IPS DF 6.9 (cell line): ENCODE measurements at regions not wholly inside any gene's neighbourhood (a gene's known extent, or its start where the extent isn't known, plus 50 kb on each side); places are given as distances from the start of the nearest gene placed in this dataset.
"Not testable (repeated sequence)": the region's sequence is repeated elsewhere in the genome, so short reads cannot be mapped to it uniquely, and the experiment has no call there.

Source experiments
- DNase-seq: peaks from one replicate; pipeline ENCODE4 v3.0.0-alpha.2; 2013; ENCODE audit warnings: low read depth, low spot score
- H3K27ac ChIP-seq: one replicate; pipeline ENCODE4 v1.5.1; 2013; ENCODE audit warnings: low read length, control low read depth
- H3K27me3 ChIP-seq: 2 replicates; pipeline ENCODE4 v1.6.1; 2013; ENCODE audit warnings: mild to moderate bottlenecking, low read length; ENCODE audit not compliant: control insufficient read depth, insufficient read depth
- H3K36me3 ChIP-seq: 2 replicates; pipeline ENCODE4 v1.6.1; 2013; ENCODE audit warnings: low read length; ENCODE audit not compliant: control insufficient read depth, insufficient read depth
- H3K4me1 ChIP-seq: 2 replicates; pipeline ENCODE4 v1.6.1; 2013; ENCODE audit warnings: low read length; ENCODE audit not compliant: control insufficient read depth, insufficient read depth
- H3K4me3 ChIP-seq: 2 replicates; pipeline ENCODE4 v1.5.1; 2013; ENCODE audit warnings: mild to moderate bottlenecking, low read length
- H3K9me3 ChIP-seq: 2 replicates; pipeline ENCODE4 v1.6.1; 2013; ENCODE audit warnings: low read length, inconsistent platforms; ENCODE audit not compliant: control insufficient read depth, insufficient read depth
- WGBS: extraction: QIAGEN DNeasy Blood & Tissue Kit; methylation state at CpG from one replicate; pipeline ENCODE4 v1.1.7; 2013; ENCODE audit warnings: mixed read lengths, missing lambda C conversion rate; ENCODE audit not compliant: insufficient read length, insufficient coverage; 5-methylcytosine and 5-hydroxymethylcytosine counted together

- DNase-seq, result no peak
- Histone ChIP-seq H3K36me3 (no peaks in the 10 kb centered on the region), H3K4me1 (no peaks in the 10 kb centered on the region), H3K9me3 (no peaks in the 10 kb centered on the region), H3K4me3 (no peak overlapping the region), H3K27me3 (no peaks in the 10 kb centered on the region), H3K27ac (no peak overlapping the region)
- no CpG with 5 or more reads among the region's 6 CpGs for WGBS
These were observed 162.1 kb upstream of the NOL4 start for GRCh38 chr18:34386803-34387202.

- Histone ChIP-seq H3K9me3 (no peaks in the 10 kb centered on the region), H3K36me3 (no peaks in the 10 kb centered on the region), H3K27me3 (no peaks in the 10 kb centered on the region), H3K27ac (no peak overlapping the region), H3K4me3 (no peak overlapping the region), H3K4me1 (no peaks in the 10 kb centered on the region)
- no CpG with 5 or more reads among the region's 2 CpGs for WGBS
- DNase-seq, result no peak
These were observed 172.7 kb upstream of the NOL4 start for GRCh38 chr18:34397286-34397896.

- no peaks in the 10 kb centered on the region for H3K9me3 ChIP-seq
- no peak overlapping the region for H3K27ac ChIP-seq
- WGBS, result no CpG with 5 or more reads among the region's 3 CpGs
- H3K27me3 ChIP-seq, result no peaks in the 10 kb centered on the region
- H3K4me1 ChIP-seq, result no peaks in the 10 kb centered on the region
- no peaks in the 10 kb centered on the region for H3K36me3 ChIP-seq
- H3K4me3 ChIP-seq, result no peak overlapping the region
- DNase-seq, result no peak
These were observed 175.2 kb upstream of the NOL4 start for GRCh38 chr18:34399892-34400291.

GRCh38 chr18:34400834-34401233 is 176.1 kb upstream of the NOL4 start:
- WGBS, result no CpG with 5 or more reads among the region's 1 CpG

GRCh38 chr18:34401775-34402174 is 177.1 kb upstream of the NOL4 start:
- H3K27ac ChIP-seq, result no peak overlapping the region
- no peaks in the 10 kb centered on the region for H3K36me3 ChIP-seq
- no peaks in the 10 kb centered on the region for H3K9me3 ChIP-seq
- no peaks in the 10 kb centered on the region for H3K4me1 ChIP-seq
- no peaks in the 10 kb centered on the region for H3K27me3 ChIP-seq
- no peak for DNase-seq
- WGBS, result no CpG with 5 or more reads among the region's 2 CpGs
- no peak overlapping the region for H3K4me3 ChIP-seq

More at GRCh38 chr18:34400834-34401233, 176.1 kb upstream of the NOL4 start:
- H3K27ac ChIP-seq, result no peak overlapping the region
- no peaks in the 10 kb centered on the region for H3K4me1 ChIP-seq
- DNase-seq, result no peak
- H3K27me3 ChIP-seq, result no peaks in the 10 kb centered on the region
- H3K9me3 ChIP-seq, result no peaks in the 10 kb centered on the region
- no peak overlapping the region for H3K4me3 ChIP-seq
- H3K36me3 ChIP-seq, result no peaks in the 10 kb centered on the region

- H3K27ac ChIP-seq, H3K36me3 ChIP-seq, DNase-seq, H3K4me3 ChIP-seq, H3K27me3 ChIP-seq, H3K4me1 ChIP-seq, H3K9me3 ChIP-seq: not testable (repeated sequence)
- WGBS, result no CpG with 5 or more reads among the region's 12 CpGs
These were observed 182.8 kb upstream of the NOL4 start for GRCh38 chr18:34407471-34407870.

- DNase-seq, result no peak
- no CpG with 5 or more reads among the region's 1 CpG for WGBS
- H3K36me3 ChIP-seq, result no peaks in the 10 kb centered on the region
- no peaks in the 10 kb centered on the region for H3K9me3 ChIP-seq
- no peaks in the 10 kb centered on the region for H3K27me3 ChIP-seq
- H3K4me1 ChIP-seq, result no peaks in the 10 kb centered on the region; the same call in 1 of the 2 replicates
- no peak overlapping the region for H3K4me3 ChIP-seq
- no peak overlapping the region for H3K27ac ChIP-seq
These were observed 187.2 kb upstream of the NOL4 start for GRCh38 chr18:34411952-34412351.

GRCh38 chr18:34431042-34431441 is 206.3 kb upstream of the NOL4 start:
- Histone ChIP-seq H3K27ac (no peak overlapping the region), H3K9me3 (no peaks in the 10 kb centered on the region), H3K36me3 (no peaks in the 10 kb centered on the region), H3K4me3 (no peak overlapping the region), H3K27me3 (no peaks in the 10 kb centered on the region), H3K4me1 (no peaks in the 10 kb centered on the region)
- WGBS, result 100% methylated on average over 1 of the region's 4 CpGs
- no peak for DNase-seq

- Histone ChIP-seq H3K9me3 (no peaks in the 10 kb centered on the region), H3K4me3 (no peak overlapping the region)
- WGBS, result no CpG with 5 or more reads among the region's 2 CpGs
These were observed 219.9 kb upstream of the NOL4 start for GRCh38 chr18:34444622-34445021.

GRCh38 chr18:34448662-34449061 is 223.9 kb upstream of the NOL4 start:
- Histone ChIP-seq H3K4me1 (no peaks in the 10 kb centered on the region), H3K4me3 (no peak overlapping the region), H3K27me3 (no peaks in the 10 kb centered on the region), H3K36me3 (no peaks in the 10 kb centered on the region), H3K9me3 (no peaks in the 10 kb centered on the region), H3K27ac (no peak overlapping the region)
- no peak for DNase-seq

More at GRCh38 chr18:34444622-34445021, 219.9 kb upstream of the NOL4 start:
- H3K27ac ChIP-seq, result no peak overlapping the region
- H3K27me3 ChIP-seq, result no peaks in the 10 kb centered on the region
- H3K36me3 ChIP-seq, result no peaks in the 10 kb centered on the region
- no peaks in the 10 kb centered on the region for H3K4me1 ChIP-seq
- no peak for DNase-seq

- no peak for DNase-seq
- no CpG with 5 or more reads among the region's 3 CpGs for WGBS
- Histone ChIP-seq H3K4me3 (no peak overlapping the region), H3K27me3 (no peaks in the 10 kb centered on the region), H3K27ac (no peak overlapping the region), H3K9me3 (no peaks in the 10 kb centered on the region), H3K36me3 (no peaks in the 10 kb centered on the region), H3K4me1 (no peaks in the 10 kb centered on the region)
These were observed 233.0 kb upstream of the NOL4 start for GRCh38 chr18:34457761-34458160.
